ENCODE measurements at regions not wholly inside any gene's neighbourhood (a gene's known extent, or its start where the extent isn't known, plus 50 kb on each side); places are given as distances from the start of the nearest gene placed in this dataset.

GRCh38 chr4:115365185-115365584, 251.8 kb upstream of the NDST4 start:
- no peak overlapping the region for H4K5ac ChIP-seq (ENCODE audit: low read depth, low read length)
- TF ChIP-seq MXI1 (IDR thresholded peaks at IDR 0.05; ENCODE audit: borderline replicate concordance, low read depth, low read length) (no peak), POLR2A (IDR thresholded peaks at IDR 0.05; ENCODE audit: low read depth, low read length) (no peak), USF2 (IDR thresholded peaks at IDR 0.05; ENCODE audit: low read depth, low read length) (no peak), CTCF (conservative IDR thresholded peaks at IDR 0.05; ENCODE audit: low read depth, low read length) (no peak), SMC3 (IDR thresholded peaks at IDR 0.05; ENCODE audit: low read depth, low read length) (no peak), CEBPB (IDR thresholded peaks at IDR 0.05; ENCODE audit: low read depth, low read length) (no peak), RFX5 (IDR thresholded peaks at IDR 0.05; ENCODE audit: low read depth, low read length) (no peak), CHD1 (IDR thresholded peaks at IDR 0.05; ENCODE audit: low read depth, low read length) (no peak), NFE2L2 (IDR thresholded peaks at IDR 0.05; ENCODE audit: low read depth, low read length) (no peak), RAD21 (IDR thresholded peaks at IDR 0.05; ENCODE audit: low read length) (no peak), FOS (IDR thresholded peaks at IDR 0.05; ENCODE audit: low read depth, low read length) (no peak), BHLHE40 (IDR thresholded peaks at IDR 0.05; ENCODE audit: low read depth, low read length) (no peak)
- in situ Hi-C loops (cut with MboI; ENCODE audit: low sequenced_read_pairs), result no loop called here
- intact Hi-C loops (cut with micrococcal nuclease), result no loop called here
- H3K14ac ChIP-seq (replicated peaks; ENCODE audit: low read depth, low read length), result no peak overlapping the region
- 33% methylated on average over 1 of the region's 3 CpGs; no CpG with 5 or more reads in 1 of the 2 experiments for WGBS, 2 experiments (ENCODE audit: extremely low coverage in 2 of 2, insufficient read length in 1 of 2)
- no peak overlapping the region for H3K23ac ChIP-seq (ENCODE audit: low read depth, low read length)
- no peak overlapping the region for H4K91ac ChIP-seq (ENCODE audit: insufficient read depth, low read depth, low read length)
- ChIA-PET POLR2A (ENCODE audit: unreplicated experiment) (no interaction called here), CTCF (no interaction called here)
- H3K79me1 ChIP-seq (ENCODE audit: low read depth in 1 of 2, low read length in 2 of 2), result no peaks in the 10 kb centered on the region
- H3K4me2 ChIP-seq (ENCODE audit: low read depth, low read length), result no peak overlapping the region
- dilution Hi-C loops (cut with HindIII; ENCODE audit: low sequenced_read_pairs, unreplicated experiment), result no loop called here
- no peak overlapping the region for H3K18ac ChIP-seq (ENCODE audit: low read depth, low read length)
- H2AK5ac ChIP-seq (ENCODE audit: low read depth, low read length), result no peak overlapping the region
- H2BK20ac ChIP-seq (ENCODE audit: low read depth, low read length), result no peak overlapping the region
- no peaks in the 10 kb centered on the region for H3K36me3 ChIP-seq (ENCODE audit: control insufficient read depth, insufficient read depth, low read length)
- no peak overlapping the region for H2BK15ac ChIP-seq (ENCODE audit: low read depth, low read length)
- H3K56ac ChIP-seq (ENCODE audit: extremely low read depth, insufficient read depth, low read length), result no peak overlapping the region
- no peak overlapping the region for H2AFZ ChIP-seq (replicated peaks; ENCODE audit: low read length, poor library complexity)
- no peak overlapping the region for H4K8ac ChIP-seq (ENCODE audit: low read depth in 2 of 2, low read length in 2 of 2)
- no peak for DNase-seq
- peaks cover 14% of the 10 kb centered on the region for H3K9me3 ChIP-seq (ENCODE audit: control insufficient read depth, insufficient read depth, low read length)
- H2BK120ac ChIP-seq (ENCODE audit: low read depth, low read length), result no peak overlapping the region
- no peak overlapping the region for H3K4ac ChIP-seq (ENCODE audit: low read depth, low read length)
- no peak overlapping the region for H3K9ac ChIP-seq (ENCODE audit: low read depth, low read length)
- no peak overlapping the region for H2BK5ac ChIP-seq (ENCODE audit: low read depth, low read length, poor library complexity, severe bottlenecking)
- H2AK9ac ChIP-seq (replicated peaks; ENCODE audit: low read depth, low read length, poor library complexity), result no peak overlapping the region
- no peak for ATAC-seq (ENCODE audit: low read depth)
- no TSS peak for BruUV-seq (replicated peaks)
- H3K27me3 ChIP-seq (ENCODE audit: control insufficient read depth, insufficient read depth, low read length), result no peaks in the 10 kb centered on the region
- no peak overlapping the region for H3K27ac ChIP-seq (ENCODE audit: insufficient read depth, low read length)
- H4K20me1 ChIP-seq (ENCODE audit: insufficient read depth, low read length), result no peaks in the 10 kb centered on the region
- no peaks in the 10 kb centered on the region for H3K4me1 ChIP-seq (ENCODE audit: control insufficient read depth, insufficient read depth, low read length)
- H3K4me3 ChIP-seq (ENCODE audit: insufficient read depth, low read depth, low read length), result no peak overlapping the region
- no peaks in the 10 kb centered on the region for H3K9me1 ChIP-seq (ENCODE audit: insufficient read depth, low read length)

Measured in IMR-90 (cell line).